WTC11 (cell line): ENCODE measurements at regions not wholly inside any gene's neighbourhood (a gene's known extent, or its start where the extent isn't known, plus 50 kb on each side); places are given as distances from the start of the nearest gene placed in this dataset.

ENCODE experiments used
- E2F5 ChIP-seq: sonication (generic); formaldehyde crosslinking; IDR thresholded peaks from 2 replicates; pipeline ENCODE4 v1.8.1; 2022; ENCODE audit warnings: mild to moderate bottlenecking, moderate library complexity, missing genetic modification reagents
- TEAD4 ChIP-seq: sonication (generic); formaldehyde crosslinking; IDR thresholded peaks from 2 replicates; pipeline ENCODE4 v1.8.0; 2022; ENCODE audit warnings: mild to moderate bottlenecking, missing genetic modification reagents

GRCh38 chr7:110373859-110374258, 717.1 kb upstream of the LRRN3 start:
- no peak for TF ChIP-seq TEAD4 (CRISPR knock-in tag)
- TF ChIP-seq E2F5 = no peak
